ENCODE measurements at regions not wholly inside any gene's neighbourhood (a gene's known extent, or its start where the extent isn't known, plus 50 kb on each side); places are given as distances from the start of the nearest gene placed in this dataset.

DNA sequence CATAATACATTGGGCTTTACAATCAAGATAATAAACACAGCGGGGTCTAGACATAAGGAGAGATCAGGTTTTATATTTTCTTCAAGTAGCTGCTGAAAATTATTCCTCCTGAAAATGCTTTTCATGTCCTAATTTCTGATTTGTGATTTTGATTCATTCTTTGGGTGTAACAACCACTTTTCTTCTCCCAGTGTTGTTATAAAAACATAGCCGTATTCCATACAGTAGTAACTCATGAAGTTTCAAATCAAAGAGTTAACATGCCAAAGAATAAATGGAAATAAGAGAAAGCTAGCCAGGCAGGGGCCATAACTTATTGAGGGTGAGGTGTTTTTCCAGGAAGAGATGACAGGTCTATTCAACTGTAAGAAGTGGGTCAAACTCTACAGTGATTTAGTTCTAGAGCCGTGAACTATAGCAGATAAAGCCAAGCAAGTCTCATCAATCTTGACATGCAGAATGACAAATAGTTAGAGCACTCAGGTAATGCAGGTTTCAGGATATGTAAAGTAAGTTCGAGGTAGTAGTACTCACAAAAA lies 934.4 kb upstream of the SLITRK1 start:
- Histone ChIP-seq H3K4me1 (ENCODE audit: low read length) (peaks cover 5% of the 10 kb centered on the region; the same call in 1 of the 2 replicates), H3K79me2 (ENCODE audit: low read length) (no peaks in the 10 kb centered on the region), H3K9ac (ENCODE audit: low read length) (no peak overlapping the region), H4K20me1 (ENCODE audit: insufficient read depth, low read length) (no peaks in the 10 kb centered on the region), H3K27ac (ENCODE audit: low read length) (no peak overlapping the region), H3K27me3 (ENCODE audit: low read depth, low read length) (no peaks in the 10 kb centered on the region), H3K36me3 (replicated peaks; ENCODE audit: low read depth, low read length) (no peaks in the 10 kb centered on the region), H3K4me3 (ENCODE audit: low read length) (no peak overlapping the region), H3K9me3 (ENCODE audit: insufficient read depth, low read length) (no peaks in the 10 kb centered on the region), H3K4me2 (ENCODE audit: low read length) (no peak overlapping the region), H2AFZ (ENCODE audit: low read depth, low read length) (no peak overlapping the region)
- TF ChIP-seq, protein P1, sequence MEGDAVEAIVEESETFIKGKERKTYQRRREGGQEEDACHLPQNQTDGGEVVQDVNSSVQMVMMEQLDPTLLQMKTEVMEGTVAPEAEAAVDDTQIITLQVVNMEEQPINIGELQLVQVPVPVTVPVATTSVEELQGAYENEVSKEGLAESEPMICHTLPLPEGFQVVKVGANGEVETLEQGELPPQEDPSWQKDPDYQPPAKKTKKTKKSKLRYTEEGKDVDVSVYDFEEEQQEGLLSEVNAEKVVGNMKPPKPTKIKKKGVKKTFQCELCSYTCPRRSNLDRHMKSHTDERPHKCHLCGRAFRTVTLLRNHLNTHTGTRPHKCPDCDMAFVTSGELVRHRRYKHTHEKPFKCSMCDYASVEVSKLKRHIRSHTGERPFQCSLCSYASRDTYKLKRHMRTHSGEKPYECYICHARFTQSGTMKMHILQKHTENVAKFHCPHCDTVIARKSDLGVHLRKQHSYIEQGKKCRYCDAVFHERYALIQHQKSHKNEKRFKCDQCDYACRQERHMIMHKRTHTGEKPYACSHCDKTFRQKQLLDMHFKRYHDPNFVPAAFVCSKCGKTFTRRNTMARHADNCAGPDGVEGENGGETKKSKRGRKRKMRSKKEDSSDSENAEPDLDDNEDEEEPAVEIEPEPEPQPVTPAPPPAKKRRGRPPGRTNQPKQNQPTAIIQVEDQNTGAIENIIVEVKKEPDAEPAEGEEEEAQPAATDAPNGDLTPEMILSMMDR (IDR thresholded peaks at IDR 0.05; ENCODE audit: low read depth, low read length), result no peak
- no peak for TF ChIP-seq EZH2phosphoT487 (IDR thresholded peaks at IDR 0.05; ENCODE audit: low read depth)

GRCh38 chr13:84812789-84813188 lies 930.5 kb upstream of the SLITRK1 start:
- no peak for TF ChIP-seq EZH2phosphoT487 (IDR thresholded peaks at IDR 0.05; ENCODE audit: low read depth)
- H2AFZ ChIP-seq (ENCODE audit: low read depth, low read length), result no peak overlapping the region
- no peak overlapping the region for H3K27ac ChIP-seq (ENCODE audit: low read length)
- no peaks in the 10 kb centered on the region for H3K27me3 ChIP-seq (ENCODE audit: low read depth, low read length)
- H3K79me2 ChIP-seq (ENCODE audit: low read length), result no peaks in the 10 kb centered on the region
- no peaks in the 10 kb centered on the region for H4K20me1 ChIP-seq (ENCODE audit: insufficient read depth, low read length)
- no peak overlapping the region for H3K4me2 ChIP-seq (ENCODE audit: low read length)
- H3K9me3 ChIP-seq (ENCODE audit: insufficient read depth, low read length), result no peaks in the 10 kb centered on the region
- H3K4me1 ChIP-seq (ENCODE audit: low read length), result peaks cover 5% of the 10 kb centered on the region; the same call in 1 of the 2 replicates
- H3K9ac ChIP-seq (ENCODE audit: low read length), result no peak overlapping the region
- no peak overlapping the region for H3K4me3 ChIP-seq (ENCODE audit: low read length)
- H3K36me3 ChIP-seq (replicated peaks; ENCODE audit: low read depth, low read length), result no peaks in the 10 kb centered on the region

DNA sequence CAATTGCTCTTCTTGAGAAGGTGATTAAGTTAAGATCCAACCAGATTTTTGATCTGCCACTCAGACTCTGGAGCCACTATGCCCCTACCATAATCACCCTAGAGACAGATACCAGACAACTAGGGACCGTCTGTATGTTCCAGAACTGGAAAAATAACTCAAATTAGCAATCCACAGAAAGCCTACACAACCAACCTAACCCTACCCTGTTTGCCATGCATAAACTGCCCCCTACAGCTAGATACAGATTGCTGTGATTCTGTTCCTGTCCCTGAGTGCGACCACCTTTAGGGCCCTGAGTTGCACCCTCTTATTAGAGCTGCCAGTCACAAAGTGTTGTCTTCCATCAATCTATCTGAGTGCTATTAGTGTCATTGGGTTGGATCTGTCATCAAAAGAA lies 929.8 kb upstream of the SLITRK1 start:
- Histone ChIP-seq H3K36me3 (replicated peaks; ENCODE audit: low read depth, low read length) (no peaks in the 10 kb centered on the region), H3K4me3 (ENCODE audit: low read length) (no peak overlapping the region), H2AFZ (ENCODE audit: low read depth, low read length) (no peak overlapping the region), H4K20me1 (ENCODE audit: insufficient read depth, low read length) (no peaks in the 10 kb centered on the region), H3K27ac (ENCODE audit: low read length) (no peak overlapping the region), H3K4me1 (ENCODE audit: low read length) (peaks cover 5% of the 10 kb centered on the region; the same call in 1 of the 2 replicates), H3K27me3 (ENCODE audit: low read depth, low read length) (no peaks in the 10 kb centered on the region), H3K9me3 (ENCODE audit: insufficient read depth, low read length) (no peaks in the 10 kb centered on the region), H3K4me2 (ENCODE audit: low read length) (no peak overlapping the region), H3K79me2 (ENCODE audit: low read length) (no peaks in the 10 kb centered on the region), H3K9ac (ENCODE audit: low read length) (no peak overlapping the region)
- TF ChIP-seq, protein P1 (IDR thresholded peaks at IDR 0.05; ENCODE audit: low read depth, low read length), result no peak
- no peak for TF ChIP-seq EZH2phosphoT487 (IDR thresholded peaks at IDR 0.05; ENCODE audit: low read depth)

- no peak overlapping the region for H3K4me3 ChIP-seq (ENCODE audit: low read length)
- no peaks in the 10 kb centered on the region for H4K20me1 ChIP-seq (ENCODE audit: insufficient read depth, low read length)
- no peaks in the 10 kb centered on the region for H3K36me3 ChIP-seq (replicated peaks; ENCODE audit: low read depth, low read length)
- H3K9me3 ChIP-seq (ENCODE audit: insufficient read depth, low read length), result no peaks in the 10 kb centered on the region
- no peak overlapping the region for H3K4me2 ChIP-seq (ENCODE audit: low read length)
- H3K79me2 ChIP-seq (ENCODE audit: low read length), result no peaks in the 10 kb centered on the region
- no peak overlapping the region for H3K27ac ChIP-seq (ENCODE audit: low read length)
- TF ChIP-seq, protein P1 (IDR thresholded peaks at IDR 0.05; ENCODE audit: low read depth, low read length), result no peak
- no peak for TF ChIP-seq EZH2phosphoT487 (IDR thresholded peaks at IDR 0.05; ENCODE audit: low read depth)
- H3K27me3 ChIP-seq (ENCODE audit: low read depth, low read length), result no peaks in the 10 kb centered on the region
- H3K9ac ChIP-seq (ENCODE audit: low read length), result no peak overlapping the region
- peak overlapping the region; percentile 70 for H2AFZ ChIP-seq (ENCODE audit: low read depth, low read length)
- peaks cover 2% of the 10 kb centered on the region; the same call in 1 of the 2 replicates for H3K4me1 ChIP-seq (ENCODE audit: low read length)
These were observed 928.5 kb upstream of the SLITRK1 start for GRCh38 chr13:84810781-84811180.
